Stimulated activated CD8-positive, alpha-beta memory T cell treated with anti-CD3 and anti-CD28 coated beads, Interleukin-2, amount 100 ng/mL, for 1 hour (primary cell): ENCODE measurements at regions not wholly inside any gene's neighbourhood (a gene's known extent, or its start where the extent isn't known, plus 50 kb on each side); places are given as distances from the start of the nearest gene placed in this dataset.
"Not testable (repeated sequence)": the region's sequence is repeated elsewhere in the genome, so short reads cannot be mapped to it uniquely, and the experiment has no call there.

Experiments
- DNase-seq, 2 donors: peaks; one replicate each; pipeline ENCODE4 v3.0.0-alpha.2; 2020; ENCODE audit warnings: low read depth in 2 of 2

DNA sequence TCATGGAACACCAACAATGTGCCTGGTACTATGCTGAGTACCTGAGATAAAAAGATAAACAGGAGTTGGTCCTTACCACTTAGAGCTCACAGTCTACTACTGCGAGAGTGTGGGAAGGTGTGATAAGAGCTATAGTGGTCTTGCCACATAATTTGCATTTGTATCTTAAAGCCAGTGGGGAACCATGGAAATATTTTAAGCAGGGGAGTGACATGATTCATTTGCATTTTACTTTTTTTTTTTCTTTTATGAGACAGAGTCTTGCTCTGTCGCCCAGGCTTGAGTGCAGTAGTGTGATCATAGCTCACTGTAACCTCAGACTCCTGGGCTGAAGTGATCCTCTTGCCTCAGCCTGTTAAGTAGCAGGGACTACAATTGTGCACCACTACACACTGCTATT lies 54.2 kb upstream of the FAM72C start:
- DNase-seq = not testable (repeated sequence)

DNA sequence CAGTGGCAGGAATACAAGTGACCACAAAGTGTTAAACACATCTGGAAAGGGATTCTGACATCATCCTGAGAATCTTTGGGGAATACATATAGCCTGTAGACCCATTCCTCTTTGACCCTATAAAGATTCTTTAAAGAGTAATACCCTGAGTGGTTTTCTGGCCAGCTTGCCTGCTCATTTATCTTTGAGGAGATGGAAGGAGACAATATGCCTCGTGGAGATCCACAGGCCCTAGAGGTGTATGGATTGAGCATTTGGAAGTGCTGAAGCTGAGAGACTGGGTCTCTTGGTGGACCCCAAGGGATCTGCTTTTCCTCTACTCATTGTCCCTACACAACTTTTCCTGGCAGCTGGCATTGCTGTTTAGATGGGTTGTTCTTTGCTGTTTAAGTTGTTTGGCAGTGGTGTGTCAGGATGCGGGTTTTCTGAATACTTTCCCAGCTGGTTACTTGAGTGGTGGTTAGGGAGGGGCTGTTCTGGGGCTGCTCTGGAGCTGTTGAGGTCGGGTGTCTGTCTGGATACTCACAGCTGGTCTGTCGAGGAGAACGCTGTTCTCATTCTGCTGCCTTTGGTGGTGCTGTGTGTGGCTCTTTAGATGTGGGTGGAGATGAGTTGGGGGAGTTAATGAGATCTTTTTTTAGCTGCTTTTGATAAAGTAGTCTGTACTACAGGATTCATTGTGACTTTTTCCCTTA lies 50.1 kb upstream of the FAM72C start:
- DNase-seq = not testable (repeated sequence)
